Suppressor macrophage (primary cell): ENCODE measurements at regions not wholly inside any gene's neighbourhood (a gene's known extent, or its start where the extent isn't known, plus 50 kb on each side); places are given as distances from the start of the nearest gene placed in this dataset.

ENCODE experiments used
- DNase-seq, 4 experiments: peaks; one replicate each; pipeline ENCODE4 v3.0.0-alpha.2; 2020 to 2022

- no peak for DNase-seq
Measured at GRCh38 chr5:89015409-89015808, 132.4 kb upstream of the MEF2C start.

GRCh38 chr5:89011778-89012711 lies 129.1 kb upstream of the MEF2C start:
- DNase-seq, result no peak

GRCh38 chr5:89010512-89010911 lies 127.5 kb upstream of the MEF2C start:
- DNase-seq, result no peak

GRCh38 chr5:89008291-89008690 lies 125.3 kb upstream of the MEF2C start:
- no peak for DNase-seq

- no peak for DNase-seq
Measured at GRCh38 chr5:89005990-89006389, 123.0 kb upstream of the MEF2C start.

- DNase-seq, result no peak
Measured at GRCh38 chr5:89004379-89004778, 121.4 kb upstream of the MEF2C start.

- DNase-seq, result no peak
Measured at GRCh38 chr5:89003563-89004036, 120.6 kb upstream of the MEF2C start.

GRCh38 chr5:88999853-89000252 lies 116.9 kb upstream of the MEF2C start:
- no peak for DNase-seq

- no peak for DNase-seq
Measured at GRCh38 chr5:88997937-88998336, 115.0 kb upstream of the MEF2C start.

- no peak for DNase-seq
Measured at GRCh38 chr5:88984040-88984439, 101.1 kb upstream of the MEF2C start.

GRCh38 chr5:88979726-88980125 lies 96.7 kb upstream of the MEF2C start:
- no peak for DNase-seq

GRCh38 chr5:88979244-88979643 lies 96.3 kb upstream of the MEF2C start:
- peak; percentile 8 to 63 (median 30) for DNase-seq

GRCh38 chr5:88976914-88977313 lies 93.9 kb upstream of the MEF2C start:
- DNase-seq, result no peak

- no peak for DNase-seq
Measured at GRCh38 chr5:88967633-88968585, 84.9 kb upstream of the MEF2C start.

- no peak for DNase-seq
Measured at GRCh38 chr5:88964831-88965230, 81.8 kb upstream of the MEF2C start.

- DNase-seq, result no peak
Measured at GRCh38 chr5:88957013-88957412, 74.0 kb upstream of the MEF2C start.

GRCh38 chr5:88956416-88956815 lies 73.4 kb upstream of the MEF2C start:
- no peak for DNase-seq

- DNase-seq, result no peak
Measured at GRCh38 chr5:88955403-88955802, 72.4 kb upstream of the MEF2C start.

GRCh38 chr5:88954511-88954910 lies 71.5 kb upstream of the MEF2C start:
- DNase-seq, result no peak

GRCh38 chr5:88952996-88953643 lies 70.1 kb upstream of the MEF2C start:
- no peak for DNase-seq

- DNase-seq, result no peak
Measured at GRCh38 chr5:88952344-88952743, 69.4 kb upstream of the MEF2C start.

- no peak for DNase-seq
Measured at GRCh38 chr5:88951457-88951856, 68.5 kb upstream of the MEF2C start.
